ENCODE measurements at regions not wholly inside any gene's neighbourhood (a gene's known extent, or its start where the extent isn't known, plus 50 kb on each side); places are given as distances from the start of the nearest gene placed in this dataset.

DNA sequence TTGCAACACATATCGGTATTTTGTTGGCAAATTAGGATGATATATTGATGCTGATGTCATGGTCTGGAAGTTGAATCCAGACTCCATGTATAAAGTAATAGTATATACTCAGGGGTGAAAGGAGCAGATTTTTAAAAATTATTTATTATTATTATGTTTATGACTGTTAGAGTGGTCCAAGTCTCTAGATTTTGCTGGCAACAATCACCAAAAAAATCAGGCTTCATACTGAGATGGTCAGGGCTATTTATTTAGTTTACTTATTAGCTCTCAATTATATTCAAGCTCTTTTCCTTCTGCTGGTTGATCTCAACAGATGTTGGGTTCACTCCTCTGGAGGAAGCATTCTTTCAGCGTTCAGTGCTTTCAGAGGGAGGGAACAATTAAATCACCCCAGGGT, 73.9 kb upstream of the VCX3B start:
- TF ChIP-seq POLR2A (IDR thresholded peaks at IDR 0.05; ENCODE audit: low read length) (no peak), GATA1 (IDR thresholded peaks at IDR 0.05; ENCODE audit: low read depth, low read length) (no peak)

Data from erythroblast (primary cell).